PC-9 (cell line): ENCODE measurements at regions not wholly inside any gene's neighbourhood (a gene's known extent, or its start where the extent isn't known, plus 50 kb on each side); places are given as distances from the start of the nearest gene placed in this dataset.

Experiments used
- BruUV-seq: library from RNA; stranded (reverse); fragments of 400-500 nt; replicated peaks from 2 replicates; lab custom pipeline; 2021; lab: Mats Ljungman, UMichigan
- CTCF ChIA-PET: fragments of 300-600 bp; sonication (Branson Sonifier 250); formaldehyde crosslinking; loops from one replicate; lab custom pipeline; 2022; ENCODE audit warnings: antibody characterized with exemption; lab: Charles Lee
- POLR2A ChIA-PET: fragments of 300-600 bp; sonication (Branson Sonifier 250); formaldehyde crosslinking; loops from one replicate; lab custom pipeline; 2022; ENCODE audit warnings: antibody characterized with exemption; ENCODE audit not compliant: unreplicated experiment; lab: Charles Lee
- DNase-seq, 2 experiments: peaks; one replicate each; pipeline versions ENCODE4 v3.0.0 to v3.0.0-alpha.2; 2015 to 2022; ENCODE audit warnings: mixed read lengths in 1 of 2
- H2AFZ ChIP-seq: fragments of 200-600 bp; sonication (generic); 2 replicates; pipeline ENCODE4 v1.8.1; 2017; ENCODE audit warnings: antibody characterized with exemption
- H3F3A ChIP-seq: fragments of 200-600 bp; sonication (generic); 2 replicates; pipeline ENCODE4 v1.8.1; 2017; ENCODE audit warnings: antibody characterized with exemption, mild to moderate bottlenecking, low read depth; ENCODE audit not compliant: insufficient read depth
- H3K27ac ChIP-seq: fragments of 200-600 bp; sonication (generic); 2 replicates; pipeline ENCODE4 v1.6.1; 2016; ENCODE audit warnings: mixed run types
- H3K27me3 ChIP-seq: fragments of 200-600 bp; sonication (generic); 2 replicates; pipeline ENCODE4 v1.6.1; 2016; ENCODE audit warnings: low read depth, mixed run types; ENCODE audit not compliant: insufficient read depth
- H3K36me3 ChIP-seq: fragments of 200-600 bp; sonication (generic); 2 replicates; pipeline ENCODE4 v1.6.1; 2016; ENCODE audit warnings: low read depth, mixed run types
- H3K4me1 ChIP-seq: fragments of 200-600 bp; sonication (generic); replicated peaks from 2 replicates; pipeline ENCODE4 v1.6.1; 2016; ENCODE audit warnings: mixed run types; ENCODE audit not compliant: insufficient read depth
- H3K4me2 ChIP-seq: fragments of 200-600 bp; sonication (generic); 2 replicates; pipeline ENCODE4 v1.6.1; 2017; ENCODE audit warnings: mixed run types
- H3K4me3 ChIP-seq: fragments of 200-600 bp; sonication (generic); 2 replicates; pipeline ENCODE4 v1.6.1; 2016; ENCODE audit warnings: mixed run types
- H3K79me2 ChIP-seq: fragments of 200-600 bp; sonication (generic); 2 replicates; pipeline ENCODE4 v1.6.1; 2017; ENCODE audit warnings: low read depth, mixed run types
- H3K9me2 ChIP-seq: fragments of 200-600 bp; sonication (generic); 2 replicates; pipeline ENCODE4 v1.8.1; 2017; ENCODE audit warnings: mild to moderate bottlenecking; ENCODE audit not compliant: insufficient read depth
- H3K9me3 ChIP-seq: fragments of 200-600 bp; sonication (generic); 2 replicates; pipeline ENCODE4 v1.8.1; 2016; ENCODE audit warnings: low read depth; ENCODE audit not compliant: insufficient read depth
- H4K20me1 ChIP-seq: fragments of 200-600 bp; sonication (generic); 2 replicates; pipeline ENCODE4 v1.8.1; 2017; ENCODE audit not compliant: insufficient read depth
- EZH2 ChIP-seq: fragments of 200-600 bp; sonication (generic); IDR thresholded peaks from 2 replicates; pipeline ENCODE4 v1.8.0; 2017; ENCODE audit warnings: antibody characterized with exemption, low read depth
- intact Hi-C: fragments of 100-400 bp; cut with micrococcal nuclease; formaldehyde crosslinking; loops from one replicate; pipeline ENCODE4 v1.10.0; 2022; ENCODE audit not compliant: unreplicated experiment
- TF ChIP-seq, protein P1 (sequence below): fragments of 200-600 bp; sonication (generic); conservative IDR thresholded peaks from 2 replicates; pipeline ENCODE4 v1.6.1; 2017; ENCODE audit warnings: mixed run types, antibody characterized with exemption, mild to moderate bottlenecking, moderate library complexity

DNA sequence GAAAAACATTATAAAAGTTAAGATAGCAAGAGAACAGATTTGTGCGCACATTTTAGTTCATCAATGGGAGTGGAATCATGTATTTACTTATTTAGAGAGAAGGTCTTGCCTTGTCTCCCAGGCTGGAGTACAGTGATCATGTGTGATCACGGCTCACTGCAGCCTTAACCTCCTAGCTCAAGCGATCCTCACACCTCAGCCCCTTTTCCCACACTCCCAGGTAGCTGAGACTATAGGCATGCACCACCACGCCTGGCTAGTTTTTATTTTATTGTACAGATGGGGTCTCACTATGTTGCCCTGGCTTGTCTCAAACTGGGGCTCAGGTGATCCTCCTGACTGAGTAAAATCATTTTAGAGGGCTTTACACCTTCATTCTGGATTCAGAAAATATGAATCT lies 72.3 kb upstream of the ADGRF1 start:
- CTCF ChIA-PET, result no interaction called here
- intact Hi-C loops, result no loop called here
- Histone ChIP-seq H2AFZ (no peak overlapping the region), H3K27ac (peak overlapping the region; percentile 98; the same call in 1 of the 2 replicates), H3K27me3 (no peaks in the 10 kb centered on the region), H3K9me3 (no peaks in the 10 kb centered on the region), H3K4me3 (no peak overlapping the region), H3F3A (peaks cover 54% of the 10 kb centered on the region), H3K79me2 (no peaks in the 10 kb centered on the region), H4K20me1 (no peaks in the 10 kb centered on the region), H3K9me2 (no peaks in the 10 kb centered on the region), H3K4me1 (peaks cover 91% of the 10 kb centered on the region), H3K36me3 (no peaks in the 10 kb centered on the region), H3K4me2 (no peak overlapping the region)
- POLR2A ChIA-PET, result no interaction called here
- BruUV-seq, result no TSS peak
- DNase-seq, result no peak
- TF ChIP-seq, protein P1, sequence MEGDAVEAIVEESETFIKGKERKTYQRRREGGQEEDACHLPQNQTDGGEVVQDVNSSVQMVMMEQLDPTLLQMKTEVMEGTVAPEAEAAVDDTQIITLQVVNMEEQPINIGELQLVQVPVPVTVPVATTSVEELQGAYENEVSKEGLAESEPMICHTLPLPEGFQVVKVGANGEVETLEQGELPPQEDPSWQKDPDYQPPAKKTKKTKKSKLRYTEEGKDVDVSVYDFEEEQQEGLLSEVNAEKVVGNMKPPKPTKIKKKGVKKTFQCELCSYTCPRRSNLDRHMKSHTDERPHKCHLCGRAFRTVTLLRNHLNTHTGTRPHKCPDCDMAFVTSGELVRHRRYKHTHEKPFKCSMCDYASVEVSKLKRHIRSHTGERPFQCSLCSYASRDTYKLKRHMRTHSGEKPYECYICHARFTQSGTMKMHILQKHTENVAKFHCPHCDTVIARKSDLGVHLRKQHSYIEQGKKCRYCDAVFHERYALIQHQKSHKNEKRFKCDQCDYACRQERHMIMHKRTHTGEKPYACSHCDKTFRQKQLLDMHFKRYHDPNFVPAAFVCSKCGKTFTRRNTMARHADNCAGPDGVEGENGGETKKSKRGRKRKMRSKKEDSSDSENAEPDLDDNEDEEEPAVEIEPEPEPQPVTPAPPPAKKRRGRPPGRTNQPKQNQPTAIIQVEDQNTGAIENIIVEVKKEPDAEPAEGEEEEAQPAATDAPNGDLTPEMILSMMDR, result no peak
- no peak for TF ChIP-seq EZH2

DNA sequence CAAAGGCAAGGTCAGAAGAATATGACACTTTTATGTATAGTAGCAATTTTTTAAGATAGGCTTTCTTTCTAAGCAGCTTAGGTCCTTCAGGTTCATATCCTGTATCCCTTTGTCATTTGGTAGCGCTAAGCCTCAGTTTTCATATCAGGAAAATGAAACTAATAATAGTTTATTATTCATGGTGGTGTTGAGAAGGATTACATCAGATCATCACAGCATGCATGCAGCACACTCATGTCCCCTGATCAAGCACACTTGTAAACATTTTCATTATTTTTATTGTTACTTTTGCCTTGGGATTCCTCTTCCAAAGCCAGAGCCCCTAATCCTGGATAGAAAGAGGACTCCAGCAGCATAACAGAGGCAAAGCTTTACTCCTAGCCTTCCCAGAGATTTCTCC lies 70.2 kb upstream of the ADGRF1 start:
- ChIA-PET CTCF (interaction anchor here (0.6 kb wide), 1 partner anchor 68 kb away, joined by 3 read pairs; no protein-coding TSS in a partner anchor), POLR2A (interaction anchor here (0.5 to 0.8 kb wide), 2 partner anchors 23 to 100 kb away, joined by 3 to 15 read pairs; no protein-coding TSS in a partner anchor)
- H3K36me3 ChIP-seq, result no peaks in the 10 kb centered on the region
- no peaks in the 10 kb centered on the region for H3K79me2 ChIP-seq
- TF ChIP-seq, protein P1, result no peak
- TF ChIP-seq EZH2, result no peak
- H2AFZ ChIP-seq, result peak overlapping the region; percentile 30; the same call in 1 of the 2 replicates
- H3K9me3 ChIP-seq, result no peaks in the 10 kb centered on the region
- no peak overlapping the region for H3K4me3 ChIP-seq
- H3K27me3 ChIP-seq, result no peaks in the 10 kb centered on the region
- no peaks in the 10 kb centered on the region for H4K20me1 ChIP-seq
- no peak for DNase-seq
- peak overlapping the region; percentile 53 for H3K4me2 ChIP-seq
- BruUV-seq, result no TSS peak
- H3K4me1 ChIP-seq, result peaks cover 95% of the 10 kb centered on the region
- H3K9me2 ChIP-seq, result no peaks in the 10 kb centered on the region
- peak overlapping the region; percentile 98 for H3K27ac ChIP-seq
- H3F3A ChIP-seq, result peaks cover 66% of the 10 kb centered on the region
- intact Hi-C loops, result no loop called here

- H3K9me2 ChIP-seq, result no peaks in the 10 kb centered on the region
- no peaks in the 10 kb centered on the region for H3K79me2 ChIP-seq
- H3K9me3 ChIP-seq, result no peaks in the 10 kb centered on the region
- peaks cover 65% of the 10 kb centered on the region for H3F3A ChIP-seq
- intact Hi-C loops, result loop anchor here (1.0 kb wide), 4 partner anchors 14 to 57 kb away; no protein-coding TSS in a partner anchor
- H3K36me3 ChIP-seq, result no peaks in the 10 kb centered on the region
- H3K4me1 ChIP-seq, result peaks cover 95% of the 10 kb centered on the region
- peak overlapping the region; percentile 98 for H3K27ac ChIP-seq
- TF ChIP-seq, protein P1, result no peak
- TF ChIP-seq EZH2, result no peak
- no peaks in the 10 kb centered on the region for H3K27me3 ChIP-seq
- H4K20me1 ChIP-seq, result no peaks in the 10 kb centered on the region
- H3K4me2 ChIP-seq, result peak overlapping the region; percentile 53
- peak; percentile 71 to 96 for DNase-seq
- CTCF ChIA-PET, result no interaction called here
- no peak overlapping the region for H3K4me3 ChIP-seq
- BruUV-seq, result no TSS peak
- no peak overlapping the region; the same call in 1 of the 2 replicates for H2AFZ ChIP-seq
- POLR2A ChIA-PET, result interaction anchor here (0.5 to 0.8 kb wide), 5 partner anchors 15 to 101 kb away, joined by 3 to 15 read pairs (median 6); no protein-coding TSS in a partner anchor
Measured at GRCh38 chr6:47111685-47112084, 69.6 kb upstream of the ADGRF1 start.
